OCI-LY3 (cell line): ENCODE measurements at regions not wholly inside any gene's neighbourhood (a gene's known extent, or its start where the extent isn't known, plus 50 kb on each side); places are given as distances from the start of the nearest gene placed in this dataset.

ENCODE experiments used
- EZH2phosphoT487 ChIP-seq: fragments of 200-600 bp; shearing (Covaris generic); IDR thresholded peaks from 2 replicates; pipeline ENCODE4 v1.6.1; 2018; ENCODE audit warnings: antibody characterized with exemption, mixed run types, low read depth
- TF ChIP-seq, protein P1 (sequence below): fragments of 200-600, 300-600 bp; sonication (generic); IDR thresholded peaks from 2 replicates; pipeline ENCODE4 v1.5.1; 2014; ENCODE audit warnings: antibody characterized with exemption, low read length, low read depth

DNA sequence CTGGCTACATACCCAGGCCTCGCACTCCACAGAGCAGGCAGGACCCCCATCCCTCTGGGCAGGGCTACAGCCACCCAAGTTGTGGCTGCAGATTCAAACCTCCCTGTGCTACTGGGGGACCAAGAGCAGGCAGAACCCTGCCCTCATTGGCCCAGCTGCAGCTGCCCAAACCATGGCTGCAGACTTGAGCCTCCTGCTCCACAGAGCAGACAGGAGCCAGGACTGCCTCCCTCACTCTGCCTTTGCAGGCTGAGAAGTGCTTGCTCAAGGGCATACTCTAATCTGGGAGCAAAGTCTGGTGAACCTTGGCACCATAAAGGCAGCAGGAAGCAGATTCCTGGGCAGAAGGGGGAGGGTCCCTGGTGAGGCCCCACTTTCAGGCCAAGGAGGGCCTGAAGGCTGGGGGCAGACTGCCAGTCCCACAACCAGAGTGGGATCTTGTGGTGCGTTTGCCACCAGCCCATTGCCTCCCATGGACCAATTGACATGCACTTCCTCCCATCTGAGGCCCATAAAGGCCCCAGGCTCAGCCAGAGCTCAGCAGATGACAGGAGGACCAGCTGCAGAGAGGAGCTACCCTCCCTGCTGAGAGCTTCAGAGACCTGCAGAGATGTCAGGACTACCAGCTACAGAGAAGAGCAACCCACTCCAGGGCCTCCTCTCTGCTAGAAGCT lies 64.2 kb upstream of the EPHA6 start:
- TF ChIP-seq, protein P1, sequence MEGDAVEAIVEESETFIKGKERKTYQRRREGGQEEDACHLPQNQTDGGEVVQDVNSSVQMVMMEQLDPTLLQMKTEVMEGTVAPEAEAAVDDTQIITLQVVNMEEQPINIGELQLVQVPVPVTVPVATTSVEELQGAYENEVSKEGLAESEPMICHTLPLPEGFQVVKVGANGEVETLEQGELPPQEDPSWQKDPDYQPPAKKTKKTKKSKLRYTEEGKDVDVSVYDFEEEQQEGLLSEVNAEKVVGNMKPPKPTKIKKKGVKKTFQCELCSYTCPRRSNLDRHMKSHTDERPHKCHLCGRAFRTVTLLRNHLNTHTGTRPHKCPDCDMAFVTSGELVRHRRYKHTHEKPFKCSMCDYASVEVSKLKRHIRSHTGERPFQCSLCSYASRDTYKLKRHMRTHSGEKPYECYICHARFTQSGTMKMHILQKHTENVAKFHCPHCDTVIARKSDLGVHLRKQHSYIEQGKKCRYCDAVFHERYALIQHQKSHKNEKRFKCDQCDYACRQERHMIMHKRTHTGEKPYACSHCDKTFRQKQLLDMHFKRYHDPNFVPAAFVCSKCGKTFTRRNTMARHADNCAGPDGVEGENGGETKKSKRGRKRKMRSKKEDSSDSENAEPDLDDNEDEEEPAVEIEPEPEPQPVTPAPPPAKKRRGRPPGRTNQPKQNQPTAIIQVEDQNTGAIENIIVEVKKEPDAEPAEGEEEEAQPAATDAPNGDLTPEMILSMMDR = no peak
- no peak for TF ChIP-seq EZH2phosphoT487
